ENCODE measurements at regions not wholly inside any gene's neighbourhood (a gene's known extent, or its start where the extent isn't known, plus 50 kb on each side); places are given as distances from the start of the nearest gene placed in this dataset.

DNA sequence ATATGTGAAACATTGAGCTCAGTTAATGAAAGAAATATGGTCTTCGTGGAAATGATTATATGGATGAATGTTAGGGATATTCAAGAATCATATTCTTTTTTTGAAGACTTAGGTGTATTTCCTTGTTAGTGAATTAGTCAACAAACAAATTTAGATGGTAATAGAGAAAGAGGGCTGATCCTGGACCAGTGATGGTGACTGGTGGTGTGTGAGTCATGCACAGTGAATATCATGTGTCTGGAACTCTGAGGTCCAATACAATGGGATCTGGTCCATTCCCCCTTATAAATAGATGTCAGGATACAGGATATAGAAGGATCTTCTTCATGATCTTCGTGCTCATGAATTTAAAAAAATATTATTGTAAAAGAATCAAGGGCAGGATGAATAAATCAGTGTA is 64.4 kb upstream of the RTL1 start:
- Histone ChIP-seq H3K9ac (ENCODE audit: low read length) (no peak overlapping the region), H3K9me3 (ENCODE audit: insufficient read depth, low read length) (no peaks in the 10 kb centered on the region), H3K4me2 (ENCODE audit: low read depth, low read length, poor library complexity, severe bottlenecking) (no peak overlapping the region), H3K27ac (ENCODE audit: low read depth, low read length) (no peak overlapping the region), H3K4me3 (ENCODE audit: insufficient read depth, low read length, poor library complexity, severe bottlenecking) (no peak overlapping the region), H3F3A (ENCODE audit: insufficient read depth) (no peaks in the 10 kb centered on the region), H3K79me2 (ENCODE audit: insufficient read depth, low read length) (no peaks in the 10 kb centered on the region), H2AFZ (ENCODE audit: low read depth, low read length, severe bottlenecking) (no peak overlapping the region), H4K20me1 (ENCODE audit: low read depth, low read length) (no peaks in the 10 kb centered on the region), H3K36me3 (ENCODE audit: low read length) (no peaks in the 10 kb centered on the region), H3K9me2 (replicated peaks; ENCODE audit: insufficient read depth, low read length) (no peaks in the 10 kb centered on the region), H3K27me3 (ENCODE audit: low read length) (no peaks in the 10 kb centered on the region)
- no peak for TF ChIP-seq EZH2phosphoT487 (conservative IDR thresholded peaks at IDR 0.05; ENCODE audit: low read length)
- TF ChIP-seq, protein P1, sequence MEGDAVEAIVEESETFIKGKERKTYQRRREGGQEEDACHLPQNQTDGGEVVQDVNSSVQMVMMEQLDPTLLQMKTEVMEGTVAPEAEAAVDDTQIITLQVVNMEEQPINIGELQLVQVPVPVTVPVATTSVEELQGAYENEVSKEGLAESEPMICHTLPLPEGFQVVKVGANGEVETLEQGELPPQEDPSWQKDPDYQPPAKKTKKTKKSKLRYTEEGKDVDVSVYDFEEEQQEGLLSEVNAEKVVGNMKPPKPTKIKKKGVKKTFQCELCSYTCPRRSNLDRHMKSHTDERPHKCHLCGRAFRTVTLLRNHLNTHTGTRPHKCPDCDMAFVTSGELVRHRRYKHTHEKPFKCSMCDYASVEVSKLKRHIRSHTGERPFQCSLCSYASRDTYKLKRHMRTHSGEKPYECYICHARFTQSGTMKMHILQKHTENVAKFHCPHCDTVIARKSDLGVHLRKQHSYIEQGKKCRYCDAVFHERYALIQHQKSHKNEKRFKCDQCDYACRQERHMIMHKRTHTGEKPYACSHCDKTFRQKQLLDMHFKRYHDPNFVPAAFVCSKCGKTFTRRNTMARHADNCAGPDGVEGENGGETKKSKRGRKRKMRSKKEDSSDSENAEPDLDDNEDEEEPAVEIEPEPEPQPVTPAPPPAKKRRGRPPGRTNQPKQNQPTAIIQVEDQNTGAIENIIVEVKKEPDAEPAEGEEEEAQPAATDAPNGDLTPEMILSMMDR (IDR thresholded peaks at IDR 0.05; ENCODE audit: insufficient read depth, low read length, poor library complexity, severe bottlenecking): no peak

- no peaks in the 10 kb centered on the region for H3K36me3 ChIP-seq (ENCODE audit: low read length)
Measured at GRCh38 chr14:100972118-100972897, 68.8 kb upstream of the RTL1 start.

GRCh38 chr14:100975671-100976070 is 72.1 kb upstream of the RTL1 start:
- Histone ChIP-seq H3K9me2 (replicated peaks; ENCODE audit: insufficient read depth, low read length) (0 out of 2 replicates have a peak, but pooled peaks cover 2% of the 10 kb centered on the region), H3K9me3 (ENCODE audit: insufficient read depth, low read length) (no peaks in the 10 kb centered on the region), H3K4me3 (ENCODE audit: insufficient read depth, low read length, poor library complexity, severe bottlenecking) (no peak overlapping the region), H3K79me2 (ENCODE audit: insufficient read depth, low read length) (no peaks in the 10 kb centered on the region), H2AFZ (ENCODE audit: low read depth, low read length, severe bottlenecking) (no peak overlapping the region), H3F3A (ENCODE audit: insufficient read depth) (no peaks in the 10 kb centered on the region), H3K36me3 (ENCODE audit: low read length) (no peaks in the 10 kb centered on the region), H3K4me2 (ENCODE audit: low read depth, low read length, poor library complexity, severe bottlenecking) (no peak overlapping the region), H4K20me1 (ENCODE audit: low read depth, low read length) (no peaks in the 10 kb centered on the region), H3K27ac (ENCODE audit: low read depth, low read length) (no peak overlapping the region), H3K27me3 (ENCODE audit: low read length) (no peaks in the 10 kb centered on the region), H3K9ac (ENCODE audit: low read length) (no peak overlapping the region)
- TF ChIP-seq EZH2phosphoT487 (conservative IDR thresholded peaks at IDR 0.05; ENCODE audit: low read length): no peak
- TF ChIP-seq, protein P1 (IDR thresholded peaks at IDR 0.05; ENCODE audit: insufficient read depth, low read length, poor library complexity, severe bottlenecking): no peak

More at GRCh38 chr14:100972118-100972897, 68.8 kb upstream of the RTL1 start:
- no peak overlapping the region for H3K4me2 ChIP-seq (ENCODE audit: low read depth, low read length, poor library complexity, severe bottlenecking)
- TF ChIP-seq, protein P1 (IDR thresholded peaks at IDR 0.05; ENCODE audit: insufficient read depth, low read length, poor library complexity, severe bottlenecking): no peak
- H3K79me2 ChIP-seq (ENCODE audit: insufficient read depth, low read length): no peaks in the 10 kb centered on the region
- no peaks in the 10 kb centered on the region for H3K27me3 ChIP-seq (ENCODE audit: low read length)
- H3K27ac ChIP-seq (ENCODE audit: low read depth, low read length): no peak overlapping the region
- H2AFZ ChIP-seq (ENCODE audit: low read depth, low read length, severe bottlenecking): no peak overlapping the region
- H4K20me1 ChIP-seq (ENCODE audit: low read depth, low read length): no peaks in the 10 kb centered on the region
- no peaks in the 10 kb centered on the region for H3K9me3 ChIP-seq (ENCODE audit: insufficient read depth, low read length)
- H3K9me2 ChIP-seq (replicated peaks; ENCODE audit: insufficient read depth, low read length): 0 out of 2 replicates have a peak, but pooled peaks cover 2% of the 10 kb centered on the region
- no peaks in the 10 kb centered on the region for H3F3A ChIP-seq (ENCODE audit: insufficient read depth)
- no peak overlapping the region for H3K4me3 ChIP-seq (ENCODE audit: insufficient read depth, low read length, poor library complexity, severe bottlenecking)
- H3K9ac ChIP-seq (ENCODE audit: low read length): no peak overlapping the region
